ENCODE measurements at regions not wholly inside any gene's neighbourhood (a gene's known extent, or its start where the extent isn't known, plus 50 kb on each side); places are given as distances from the start of the nearest gene placed in this dataset.
"Not testable (repeated sequence)": the region's sequence is repeated elsewhere in the genome, so short reads cannot be mapped to it uniquely, and the experiment has no call there.

GRCh38 chr4:124932447-124932846, 219.9 kb upstream of the ANKRD50 start:
- Histone ChIP-seq H3K36me3 (no peaks in the 10 kb centered on the region), H3K9me3 (no peaks in the 10 kb centered on the region), H3K27me3 (no peaks in the 10 kb centered on the region), H3K4me3 (no peak overlapping the region), H3K27ac (no peak overlapping the region), H3K4me1 (peaks cover 0 to 4% of the 10 kb centered on the region in 2 donors)
- TF ChIP-seq CTCF (IDR thresholded peaks at IDR 0.05), result no peak
- no peak for DNase-seq (ENCODE audit: low spot score in 2 of 2)
- intact Hi-C loops (cut with DNase I), result no loop called here

- Histone ChIP-seq H3K4me3 (no peak overlapping the region), H3K4me1 (no peaks in the 10 kb centered on the region), H3K27me3 (no peaks in the 10 kb centered on the region), H3K9me3 (no peaks in the 10 kb centered on the region), H3K27ac (no peak overlapping the region), H3K36me3 (no peaks in the 10 kb centered on the region)
- no peak for DNase-seq (ENCODE audit: low spot score in 2 of 2)
- intact Hi-C loops (cut with DNase I), result no loop called here
- TF ChIP-seq CTCF (IDR thresholded peaks at IDR 0.05), result no peak
These were observed 218.5 kb upstream of the ANKRD50 start for GRCh38 chr4:124931050-124931449.

GRCh38 chr4:124922748-124923147, 210.2 kb upstream of the ANKRD50 start:
- H3K4me1 ChIP-seq; H3K27ac ChIP-seq; DNase-seq (ENCODE audit: low spot score in 2 of 2); H3K9me3 ChIP-seq; intact Hi-C loops (cut with DNase I); H3K36me3 ChIP-seq; H3K27me3 ChIP-seq; H3K4me3 ChIP-seq: not testable (repeated sequence)

- intact Hi-C loops (cut with DNase I), result no loop called here
- H3K4me1 ChIP-seq, result no peaks in the 10 kb centered on the region
These were observed 206.1 kb upstream of the ANKRD50 start for GRCh38 chr4:124918559-124919122.

DNA sequence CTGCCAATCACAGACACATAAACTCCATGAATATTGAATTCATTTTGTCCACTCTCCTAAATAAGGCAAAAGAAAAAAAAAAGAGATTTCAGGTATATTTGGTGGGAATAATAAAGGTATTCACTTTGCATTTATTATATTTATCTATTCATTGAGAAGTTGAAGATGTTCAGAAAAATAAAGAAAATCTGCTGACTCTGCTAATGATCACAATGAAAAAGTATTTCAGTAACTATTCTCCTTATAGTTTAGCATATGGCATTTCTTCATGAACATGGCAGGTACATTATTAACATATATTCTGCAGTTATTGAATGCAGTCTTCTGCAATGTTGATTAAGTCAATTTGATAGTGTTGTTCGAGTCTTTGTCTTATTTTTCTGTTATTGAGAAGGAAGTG, 202.5 kb upstream of the ANKRD50 start:
- H3K9me3 ChIP-seq, result peaks cover 0 to 26% of the 10 kb centered on the region in 2 donors
- DNase-seq (ENCODE audit: low spot score in 2 of 2), result no peak
- intact Hi-C loops (cut with DNase I), result no loop called here
- no peaks in the 10 kb centered on the region for H3K4me1 ChIP-seq
- H3K27ac ChIP-seq, result no peak overlapping the region
- no peak overlapping the region for H3K4me3 ChIP-seq
- no peaks in the 10 kb centered on the region for H3K27me3 ChIP-seq
- no peaks in the 10 kb centered on the region for H3K36me3 ChIP-seq
- no peak for TF ChIP-seq CTCF (IDR thresholded peaks at IDR 0.05)

More at GRCh38 chr4:124918559-124919122, 206.1 kb upstream of the ANKRD50 start:
- Histone ChIP-seq H3K27ac (no peak overlapping the region), H3K9me3 (no peaks in the 10 kb centered on the region), H3K4me3 (no peak overlapping the region), H3K27me3 (no peaks in the 10 kb centered on the region), H3K36me3 (no peaks in the 10 kb centered on the region)
- no peak for DNase-seq (ENCODE audit: low spot score in 2 of 2)
- no peak for TF ChIP-seq CTCF (IDR thresholded peaks at IDR 0.05)

DNA sequence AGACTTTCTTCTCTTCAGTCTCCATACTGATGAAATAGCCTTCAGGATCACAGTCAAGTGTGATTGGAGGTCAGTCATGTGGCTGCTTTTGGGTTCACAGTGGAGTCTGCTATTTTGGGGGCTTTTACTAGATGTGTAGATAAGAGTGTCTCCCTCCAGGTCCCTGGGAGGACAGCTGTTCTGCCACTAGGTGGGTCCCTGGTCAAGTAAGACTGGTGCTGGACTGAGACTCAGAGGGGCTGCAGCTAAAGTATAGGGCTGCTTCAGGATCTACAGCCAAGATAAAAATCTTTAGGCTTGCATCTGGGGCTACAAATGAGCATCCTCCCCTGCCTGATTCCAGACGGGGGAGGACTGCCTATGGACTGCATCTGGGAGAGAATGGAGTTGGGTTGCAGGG, 200.7 kb upstream of the ANKRD50 start:
- Histone ChIP-seq H3K27me3 (no peaks in the 10 kb centered on the region), H3K4me3 (no peak overlapping the region), H3K36me3 (no peaks in the 10 kb centered on the region), H3K4me1 (no peaks in the 10 kb centered on the region), H3K27ac (no peak overlapping the region), H3K9me3 (peaks cover 0 to 26% of the 10 kb centered on the region in 2 donors)
- TF ChIP-seq CTCF (IDR thresholded peaks at IDR 0.05), result no peak
- no peak for DNase-seq (ENCODE audit: low spot score in 2 of 2)
- intact Hi-C loops (cut with DNase I), result no loop called here
